ENCODE measurements at regions not wholly inside any gene's neighbourhood (a gene's known extent, or its start where the extent isn't known, plus 50 kb on each side); places are given as distances from the start of the nearest gene placed in this dataset.

DNA sequence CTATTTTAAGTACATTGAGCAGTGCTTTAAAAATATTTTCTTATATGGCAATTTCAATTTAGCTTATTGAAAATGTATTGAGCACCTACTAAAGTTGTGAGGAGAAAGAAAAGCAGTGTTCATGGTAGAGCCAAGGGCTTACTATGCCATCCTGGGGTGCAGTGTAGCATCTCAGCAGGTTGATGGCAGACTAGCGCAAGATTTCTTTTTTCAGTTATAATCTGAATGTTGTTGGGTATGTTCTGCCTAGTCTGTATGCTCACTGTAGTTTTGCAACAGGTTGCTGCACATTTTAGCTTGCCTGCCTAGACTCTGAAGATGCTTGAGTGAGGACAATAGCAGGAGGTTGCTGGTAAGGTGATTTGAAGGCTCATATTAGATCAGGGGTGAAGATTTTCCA is 103.1 kb upstream of the UNC13C start:
- H3K27ac ChIP-seq (ENCODE audit: low read depth, low read length): no peak overlapping the region
- H3K27me3 Mint-ChIP-seq (ENCODE audit: insufficient read depth): peaks cover 8% of the 10 kb centered on the region
- H3K4me3 Mint-ChIP-seq: no peak overlapping the region
- no peak overlapping the region for H3K4me3 ChIP-seq (ENCODE audit: low read length)
- H3K9me3 Mint-ChIP-seq: peaks cover 9% of the 10 kb centered on the region
- TF ChIP-seq, protein P1, sequence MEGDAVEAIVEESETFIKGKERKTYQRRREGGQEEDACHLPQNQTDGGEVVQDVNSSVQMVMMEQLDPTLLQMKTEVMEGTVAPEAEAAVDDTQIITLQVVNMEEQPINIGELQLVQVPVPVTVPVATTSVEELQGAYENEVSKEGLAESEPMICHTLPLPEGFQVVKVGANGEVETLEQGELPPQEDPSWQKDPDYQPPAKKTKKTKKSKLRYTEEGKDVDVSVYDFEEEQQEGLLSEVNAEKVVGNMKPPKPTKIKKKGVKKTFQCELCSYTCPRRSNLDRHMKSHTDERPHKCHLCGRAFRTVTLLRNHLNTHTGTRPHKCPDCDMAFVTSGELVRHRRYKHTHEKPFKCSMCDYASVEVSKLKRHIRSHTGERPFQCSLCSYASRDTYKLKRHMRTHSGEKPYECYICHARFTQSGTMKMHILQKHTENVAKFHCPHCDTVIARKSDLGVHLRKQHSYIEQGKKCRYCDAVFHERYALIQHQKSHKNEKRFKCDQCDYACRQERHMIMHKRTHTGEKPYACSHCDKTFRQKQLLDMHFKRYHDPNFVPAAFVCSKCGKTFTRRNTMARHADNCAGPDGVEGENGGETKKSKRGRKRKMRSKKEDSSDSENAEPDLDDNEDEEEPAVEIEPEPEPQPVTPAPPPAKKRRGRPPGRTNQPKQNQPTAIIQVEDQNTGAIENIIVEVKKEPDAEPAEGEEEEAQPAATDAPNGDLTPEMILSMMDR (conservative IDR thresholded peaks at IDR 0.05): no peak
- H3K4me1 Mint-ChIP-seq: no peaks in the 10 kb centered on the region
- WGBS, 2 experiments (ENCODE audit: insufficient coverage in 1 of 2, insufficient read length in 1 of 2): 90% methylated on average over 1 of the region's 1 CpG; no CpG with 5 or more reads in 1 of the 2 experiments
- no peaks in the 10 kb centered on the region for H3K27me3 ChIP-seq (ENCODE audit: control insufficient read depth, insufficient read depth, low read length, poor library complexity, severe bottlenecking)
- H3K36me3 ChIP-seq (ENCODE audit: control insufficient read depth, insufficient read depth, low read length): no peaks in the 10 kb centered on the region
- no peaks in the 10 kb centered on the region for H3K4me1 ChIP-seq (ENCODE audit: control insufficient read depth, insufficient read depth, low read length)
- H3K9me3 ChIP-seq (ENCODE audit: control insufficient read depth, low read length): peaks cover 2% of the 10 kb centered on the region
- no peak overlapping the region for H3K27ac Mint-ChIP-seq
- peaks cover 53% of the 10 kb centered on the region for H3K36me3 Mint-ChIP-seq (ENCODE audit: low read depth)
- DNase-seq: no peak
- no peak overlapping the region for H3K9ac ChIP-seq (ENCODE audit: extremely low read depth, low read length, poor library complexity, severe bottlenecking)

DNA sequence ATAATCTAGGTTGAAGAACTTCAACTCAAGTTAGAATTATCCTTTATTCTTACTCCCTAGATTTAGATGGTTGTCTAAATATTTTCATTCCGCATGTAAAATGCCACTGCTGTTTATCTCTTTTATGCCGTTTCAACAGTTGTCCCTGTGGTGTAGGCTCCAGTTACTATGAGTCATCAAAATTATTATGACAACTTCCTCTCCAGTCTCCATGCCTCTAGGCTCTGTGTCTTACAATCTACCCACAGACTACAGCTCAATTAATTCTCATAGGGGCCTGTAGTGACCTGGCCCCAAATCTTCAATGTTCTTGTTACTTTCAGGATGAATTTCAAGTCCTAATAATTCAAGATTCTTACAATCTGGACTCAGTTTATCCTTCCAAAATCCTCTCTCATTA is 105.8 kb upstream of the UNC13C start:
- Mint-ChIP-seq H3K4me1 (no peaks in the 10 kb centered on the region), H3K36me3 (ENCODE audit: low read depth) (peaks cover 54% of the 10 kb centered on the region), H3K27ac (no peak overlapping the region), H3K27me3 (ENCODE audit: insufficient read depth) (peaks cover 8% of the 10 kb centered on the region), H3K9me3 (peaks cover 31% of the 10 kb centered on the region), H3K4me3 (no peak overlapping the region)
- no peaks in the 10 kb centered on the region for H3K27me3 ChIP-seq (ENCODE audit: control insufficient read depth, insufficient read depth, low read length, poor library complexity, severe bottlenecking)
- H3K9ac ChIP-seq (ENCODE audit: extremely low read depth, low read length, poor library complexity, severe bottlenecking): no peak overlapping the region
- 96 to 100% methylated on average over 2 of the region's 2 CpGs for WGBS, 2 experiments (ENCODE audit: insufficient coverage in 1 of 2, insufficient read length in 1 of 2)
- no peak overlapping the region for H3K27ac ChIP-seq (ENCODE audit: low read depth, low read length)
- no peaks in the 10 kb centered on the region for H3K36me3 ChIP-seq (ENCODE audit: control insufficient read depth, insufficient read depth, low read length)
- TF ChIP-seq, protein P1 (conservative IDR thresholded peaks at IDR 0.05): no peak
- no peaks in the 10 kb centered on the region for H3K4me1 ChIP-seq (ENCODE audit: control insufficient read depth, insufficient read depth, low read length)
- no peak for DNase-seq
- peaks cover 24% of the 10 kb centered on the region for H3K9me3 ChIP-seq (ENCODE audit: control insufficient read depth, low read length)
- H3K4me3 ChIP-seq (ENCODE audit: low read length): no peak overlapping the region

DNA sequence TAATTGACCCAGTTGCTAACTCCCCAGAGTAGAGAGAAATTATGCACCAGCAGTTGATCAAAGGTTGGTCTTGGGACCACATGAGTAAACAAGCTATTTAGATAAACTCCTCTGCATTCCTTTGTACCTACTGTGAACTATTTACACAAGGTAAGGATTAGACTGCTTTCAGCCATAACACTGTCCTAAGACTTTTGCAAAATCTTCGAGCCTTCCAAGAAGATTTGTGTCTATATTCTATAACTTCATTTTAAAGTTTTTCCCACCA is 108.5 kb upstream of the UNC13C start:
- H3K27me3 ChIP-seq (ENCODE audit: control insufficient read depth, insufficient read depth, low read length, poor library complexity, severe bottlenecking): no peaks in the 10 kb centered on the region
- H3K4me1 ChIP-seq (ENCODE audit: control insufficient read depth, insufficient read depth, low read length): no peaks in the 10 kb centered on the region
- H3K27me3 Mint-ChIP-seq (ENCODE audit: insufficient read depth): peaks cover 8% of the 10 kb centered on the region
- no peak overlapping the region for H3K27ac ChIP-seq (ENCODE audit: low read depth, low read length)
- H3K27ac Mint-ChIP-seq: no peak overlapping the region
- WGBS, 2 experiments (ENCODE audit: insufficient coverage in 1 of 2, insufficient read length in 1 of 2): 88 to 100% methylated on average over 1 of the region's 1 CpG
- no peak for DNase-seq
- TF ChIP-seq, protein P1 (conservative IDR thresholded peaks at IDR 0.05): no peak
- H3K36me3 ChIP-seq (ENCODE audit: control insufficient read depth, insufficient read depth, low read length): no peaks in the 10 kb centered on the region
- no peak overlapping the region for H3K4me3 Mint-ChIP-seq
- peaks cover 73% of the 10 kb centered on the region for H3K36me3 Mint-ChIP-seq (ENCODE audit: low read depth)
- H3K9me3 Mint-ChIP-seq: peaks cover 31% of the 10 kb centered on the region
- peak overlapping the region; percentile 26 for H3K4me3 ChIP-seq (ENCODE audit: low read length)
- peaks cover 24% of the 10 kb centered on the region for H3K9me3 ChIP-seq (ENCODE audit: control insufficient read depth, low read length)
- no peak overlapping the region for H3K9ac ChIP-seq (ENCODE audit: extremely low read depth, low read length, poor library complexity, severe bottlenecking)
- H3K4me1 Mint-ChIP-seq: no peaks in the 10 kb centered on the region
